HT-29 (cell line): ENCODE measurements at regions not wholly inside any gene's neighbourhood (a gene's known extent, or its start where the extent isn't known, plus 50 kb on each side); places are given as distances from the start of the nearest gene placed in this dataset.

ENCODE experiments used
- DNase-seq: peaks from one replicate; pipeline ENCODE4 v3.0.0-alpha.2; 2015; ENCODE audit warnings: low spot score

GRCh38 chr12:66905201-66905600, 226.3 kb upstream of the GRIP1 start:
- DNase-seq: no peak

- no peak for DNase-seq
Observed at GRCh38 chr12:66910366-66910974, 231.6 kb upstream of the GRIP1 start.

GRCh38 chr12:66915306-66915904, 236.5 kb upstream of the GRIP1 start:
- DNase-seq: no peak

GRCh38 chr12:66916189-66916588, 237.3 kb upstream of the GRIP1 start:
- no peak for DNase-seq

- no peak for DNase-seq
Observed at GRCh38 chr12:66919466-66919865, 240.6 kb upstream of the GRIP1 start.

- DNase-seq: no peak
Observed at GRCh38 chr12:66920205-66920604, 241.3 kb upstream of the GRIP1 start.

GRCh38 chr12:66921151-66921550, 242.3 kb upstream of the GRIP1 start:
- DNase-seq: no peak

GRCh38 chr12:66925083-66925482, 246.2 kb upstream of the GRIP1 start:
- DNase-seq: no peak

- DNase-seq: no peak
Observed at GRCh38 chr12:66929121-66929520, 250.2 kb upstream of the GRIP1 start.

- DNase-seq: no peak
Observed at GRCh38 chr12:66931091-66931490, 252.2 kb upstream of the GRIP1 start.

GRCh38 chr12:66932126-66932525, 253.2 kb upstream of the GRIP1 start:
- no peak for DNase-seq

- no peak for DNase-seq
Observed at GRCh38 chr12:66934302-66935062, 255.6 kb upstream of the GRIP1 start.

- no peak for DNase-seq
Observed at GRCh38 chr12:66941150-66941549, 262.3 kb upstream of the GRIP1 start.

GRCh38 chr12:66942741-66943465, 264.0 kb upstream of the GRIP1 start:
- no peak for DNase-seq

- DNase-seq: no peak
Observed at GRCh38 chr12:66944365-66944764, 265.5 kb upstream of the GRIP1 start.

- no peak for DNase-seq
Observed at GRCh38 chr12:66945189-66945817, 266.4 kb upstream of the GRIP1 start.

GRCh38 chr12:66947119-66947518, 268.2 kb upstream of the GRIP1 start:
- no peak for DNase-seq

GRCh38 chr12:66952668-66953067, 273.8 kb upstream of the GRIP1 start:
- DNase-seq: no peak

GRCh38 chr12:66956300-66956699, 277.4 kb upstream of the GRIP1 start:
- no peak for DNase-seq

GRCh38 chr12:66959276-66959675, 280.4 kb upstream of the GRIP1 start:
- peak; percentile 27 for DNase-seq

- no peak for DNase-seq
Observed at GRCh38 chr12:66960006-66960405, 281.1 kb upstream of the GRIP1 start.
